Dendritic cell treated with granulocyte-macrophage colony-stimulating factor and Interleukin-4, amounts not matched to agents 40 ng/mL and 50 ng/mL, for 4 days (primary cell): ENCODE measurements at regions not wholly inside any gene's neighbourhood (a gene's known extent, or its start where the extent isn't known, plus 50 kb on each side); places are given as distances from the start of the nearest gene placed in this dataset.
"Not testable (repeated sequence)": the region's sequence is repeated elsewhere in the genome, so short reads cannot be mapped to it uniquely, and the experiment has no call there.

Experiments used
- H3K27ac Mint-ChIP-seq: one replicate; pipeline ENCODE4 v1.8.0; 2022; ENCODE audit warnings: mild to moderate bottlenecking, mixed read lengths
- H3K27me3 Mint-ChIP-seq: one replicate; pipeline ENCODE4 v1.8.0; 2022; ENCODE audit warnings: mild to moderate bottlenecking, mixed read lengths
- H3K36me3 Mint-ChIP-seq: one replicate; pipeline ENCODE4 v1.8.0; 2022; ENCODE audit warnings: low read depth, mixed read lengths
- H3K4me1 Mint-ChIP-seq: one replicate; pipeline ENCODE4 v1.8.0; 2022; ENCODE audit warnings: low read depth, mixed read lengths
- H3K4me3 Mint-ChIP-seq: one replicate; pipeline ENCODE4 v1.8.0; 2022; ENCODE audit warnings: mild to moderate bottlenecking, moderate library complexity, mixed read lengths
- H3K9me3 Mint-ChIP-seq: one replicate; pipeline ENCODE4 v1.8.0; 2022; ENCODE audit warnings: mixed read lengths
- intact Hi-C: fragments of 100-400 bp; cut with micrococcal nuclease; formaldehyde crosslinking; loops from one replicate; pipeline ENCODE4 v1.15.0; 2022

GRCh38 chr12:5173511-5174011 lies 129.9 kb downstream of the KCNA5 start:
- intact Hi-C loops = loop anchor here (5.0 kb wide), 1 partner anchor 269 kb away; no protein-coding TSS in a partner anchor
- Mint-ChIP-seq H3K4me1 (no peaks in the 10 kb centered on the region), H3K36me3 (no peaks in the 10 kb centered on the region), H3K27ac (no peak overlapping the region), H3K4me3 (no peak overlapping the region), H3K27me3 (peaks cover 5% of the 10 kb centered on the region), H3K9me3 (no peaks in the 10 kb centered on the region)

- H3K9me3 Mint-ChIP-seq, H3K4me3 Mint-ChIP-seq, H3K27me3 Mint-ChIP-seq, H3K27ac Mint-ChIP-seq, H3K36me3 Mint-ChIP-seq, intact Hi-C loops, H3K4me1 Mint-ChIP-seq: not testable (repeated sequence)
Measured at GRCh38 chr12:5175415-5175814, 131.7 kb downstream of the KCNA5 start.

- Mint-ChIP-seq H3K9me3 (no peaks in the 10 kb centered on the region), H3K27ac (no peak overlapping the region), H3K4me3 (no peak overlapping the region), H3K36me3 (no peaks in the 10 kb centered on the region), H3K4me1 (no peaks in the 10 kb centered on the region), H3K27me3 (peaks cover 3% of the 10 kb centered on the region)
- intact Hi-C loops = no loop called here
Measured at GRCh38 chr12:5176036-5176435, 132.4 kb downstream of the KCNA5 start.

- no peak overlapping the region for H3K4me3 Mint-ChIP-seq
- H3K27ac Mint-ChIP-seq = no peak overlapping the region
- no peaks in the 10 kb centered on the region for H3K36me3 Mint-ChIP-seq
- no peaks in the 10 kb centered on the region for H3K4me1 Mint-ChIP-seq
- H3K9me3 Mint-ChIP-seq = no peaks in the 10 kb centered on the region
- peaks cover 3% of the 10 kb centered on the region for H3K27me3 Mint-ChIP-seq
- intact Hi-C loops = no loop called here
Measured at GRCh38 chr12:5177096-5177495, 133.4 kb downstream of the KCNA5 start.

GRCh38 chr12:5177731-5178130 lies 134.1 kb downstream of the KCNA5 start:
- no peaks in the 10 kb centered on the region for H3K36me3 Mint-ChIP-seq
- peaks cover 3% of the 10 kb centered on the region for H3K27me3 Mint-ChIP-seq
- intact Hi-C loops = no loop called here
- H3K9me3 Mint-ChIP-seq = no peaks in the 10 kb centered on the region
- H3K4me1 Mint-ChIP-seq = no peaks in the 10 kb centered on the region
- H3K4me3 Mint-ChIP-seq = no peak overlapping the region
- H3K27ac Mint-ChIP-seq = no peak overlapping the region

- intact Hi-C loops = no loop called here
- Mint-ChIP-seq H3K4me1 (no peaks in the 10 kb centered on the region), H3K4me3 (no peak overlapping the region), H3K9me3 (no peaks in the 10 kb centered on the region), H3K27me3 (peaks cover 4% of the 10 kb centered on the region), H3K36me3 (no peaks in the 10 kb centered on the region), H3K27ac (no peak overlapping the region)
Measured at GRCh38 chr12:5178571-5178970, 134.9 kb downstream of the KCNA5 start.

- Mint-ChIP-seq H3K27me3 (peaks cover 5% of the 10 kb centered on the region), H3K9me3 (no peaks in the 10 kb centered on the region), H3K4me1 (no peaks in the 10 kb centered on the region), H3K4me3 (no peak overlapping the region), H3K36me3 (no peaks in the 10 kb centered on the region), H3K27ac (no peak overlapping the region)
- intact Hi-C loops = no loop called here
Measured at GRCh38 chr12:5180496-5180895, 136.8 kb downstream of the KCNA5 start.

- H3K4me1 Mint-ChIP-seq = no peaks in the 10 kb centered on the region
- H3K27ac Mint-ChIP-seq = no peak overlapping the region
- H3K27me3 Mint-ChIP-seq = peaks cover 8% of the 10 kb centered on the region
- no peaks in the 10 kb centered on the region for H3K36me3 Mint-ChIP-seq
- intact Hi-C loops = no loop called here
- H3K4me3 Mint-ChIP-seq = no peak overlapping the region
- no peaks in the 10 kb centered on the region for H3K9me3 Mint-ChIP-seq
Measured at GRCh38 chr12:5184186-5184585, 140.5 kb downstream of the KCNA5 start.

- Mint-ChIP-seq H3K9me3 (no peaks in the 10 kb centered on the region), H3K4me3 (no peak overlapping the region), H3K27ac (no peak overlapping the region), H3K36me3 (no peaks in the 10 kb centered on the region), H3K27me3 (peaks cover 10% of the 10 kb centered on the region), H3K4me1 (no peaks in the 10 kb centered on the region)
- intact Hi-C loops = no loop called here
Measured at GRCh38 chr12:5185435-5186069, 141.9 kb downstream of the KCNA5 start.

GRCh38 chr12:5186715-5187114 lies 143.0 kb downstream of the KCNA5 start:
- Mint-ChIP-seq H3K36me3 (no peaks in the 10 kb centered on the region), H3K4me1 (no peaks in the 10 kb centered on the region), H3K9me3 (no peaks in the 10 kb centered on the region), H3K27me3 (peaks cover 10% of the 10 kb centered on the region), H3K27ac (no peak overlapping the region), H3K4me3 (no peak overlapping the region)
- intact Hi-C loops = no loop called here

GRCh38 chr12:5187136-5187535 lies 143.5 kb downstream of the KCNA5 start:
- intact Hi-C loops = no loop called here

GRCh38 chr12:5188472-5188871 lies 144.8 kb downstream of the KCNA5 start:
- intact Hi-C loops = no loop called here

More at GRCh38 chr12:5187136-5187535, 143.5 kb downstream of the KCNA5 start:
- no peak overlapping the region for H3K27ac Mint-ChIP-seq
- H3K36me3 Mint-ChIP-seq = no peaks in the 10 kb centered on the region
- H3K4me3 Mint-ChIP-seq = no peak overlapping the region
- peaks cover 10% of the 10 kb centered on the region for H3K27me3 Mint-ChIP-seq
- H3K9me3 Mint-ChIP-seq = no peaks in the 10 kb centered on the region
- no peaks in the 10 kb centered on the region for H3K4me1 Mint-ChIP-seq

GRCh38 chr12:5189173-5189572 lies 145.5 kb downstream of the KCNA5 start:
- no peaks in the 10 kb centered on the region for H3K9me3 Mint-ChIP-seq
- no peaks in the 10 kb centered on the region for H3K36me3 Mint-ChIP-seq
- no peak overlapping the region for H3K4me3 Mint-ChIP-seq

More at GRCh38 chr12:5188472-5188871, 144.8 kb downstream of the KCNA5 start:
- H3K36me3 Mint-ChIP-seq = no peaks in the 10 kb centered on the region
- no peak overlapping the region for H3K4me3 Mint-ChIP-seq
- H3K4me1 Mint-ChIP-seq = no peaks in the 10 kb centered on the region
- H3K9me3 Mint-ChIP-seq = no peaks in the 10 kb centered on the region
- no peak overlapping the region for H3K27ac Mint-ChIP-seq
- H3K27me3 Mint-ChIP-seq = peaks cover 8% of the 10 kb centered on the region

GRCh38 chr12:5191803-5192538 lies 148.3 kb downstream of the KCNA5 start:
- H3K27me3 Mint-ChIP-seq = peaks cover 6% of the 10 kb centered on the region
- intact Hi-C loops = no loop called here

More at GRCh38 chr12:5189173-5189572, 145.5 kb downstream of the KCNA5 start:
- no peaks in the 10 kb centered on the region for H3K4me1 Mint-ChIP-seq
- intact Hi-C loops = no loop called here
- no peak overlapping the region for H3K27ac Mint-ChIP-seq
- peaks cover 8% of the 10 kb centered on the region for H3K27me3 Mint-ChIP-seq

More at GRCh38 chr12:5191803-5192538, 148.3 kb downstream of the KCNA5 start:
- Mint-ChIP-seq H3K4me1 (no peaks in the 10 kb centered on the region), H3K4me3 (no peak overlapping the region), H3K27ac (no peak overlapping the region), H3K9me3 (no peaks in the 10 kb centered on the region), H3K36me3 (no peaks in the 10 kb centered on the region)
